Lung (tissue), 11 donors: ENCODE measurements at regions not wholly inside any gene's neighbourhood (a gene's known extent, or its start where the extent isn't known, plus 50 kb on each side); places are given as distances from the start of the nearest gene placed in this dataset.

Source experiments
- ATAC-seq: fragments of 200-7000 bp; cut with Tn5 transposase; one replicate; pipeline ENCODE4 v1.9.1; 2020; ENCODE audit warnings: moderate number of reproducible peaks; ENCODE audit not compliant: insufficient read depth, low FRiP score
- DNase-seq, 3 donors: peaks; one replicate each; pipeline ENCODE4 v3.0.0-alpha.2; 2013 to 2017
- H3K27ac ChIP-seq, 2 donors: one replicate each; pipeline ENCODE4 v1.5.1; 2013; ENCODE audit warnings: mild to moderate bottlenecking in 2 of 2, moderate library complexity in 2 of 2, control low read depth in 1 of 2, inconsistent platforms in 1 of 2, low read depth in 1 of 2, low read length in 1 of 2
- H3K27me3 ChIP-seq, 3 donors: one replicate each; pipeline ENCODE4 v1.5.1; 2013; ENCODE audit warnings: low read length in 2 of 3; ENCODE audit not compliant: control insufficient read depth in 3 of 3, insufficient read depth in 3 of 3
- H3K36me3 ChIP-seq, 4 donors: one replicate each; pipeline ENCODE4 v1.5.1; 2013; ENCODE audit warnings: low read length in 4 of 4, mild to moderate bottlenecking in 1 of 4, moderate library complexity in 1 of 4; ENCODE audit not compliant: control insufficient read depth in 4 of 4, insufficient read depth in 4 of 4
- H3K4me1 ChIP-seq, 5 donors: one replicate each; pipeline ENCODE4 v1.5.1; 2013; ENCODE audit warnings: low read length in 5 of 5, mild to moderate bottlenecking in 2 of 5, moderate library complexity in 1 of 5; ENCODE audit not compliant: control insufficient read depth in 5 of 5, insufficient read depth in 5 of 5
- H3K4me3 ChIP-seq: one replicate; pipeline ENCODE4 v1.5.1; 2013; ENCODE audit warnings: mild to moderate bottlenecking, control low read depth, moderate library complexity
- H3K9ac ChIP-seq, 2 donors: one replicate each; pipeline ENCODE4 v1.5.1; 2013; ENCODE audit warnings: low read length in 2 of 2, control low read depth in 1 of 2; ENCODE audit not compliant: insufficient read depth in 1 of 2
- H3K9me3 ChIP-seq, 4 donors: one replicate each; pipeline ENCODE4 v1.5.1; 2013; ENCODE audit warnings: low read length in 3 of 4, mild to moderate bottlenecking in 1 of 4, moderate library complexity in 1 of 4; ENCODE audit not compliant: control insufficient read depth in 4 of 4, insufficient read depth in 3 of 4
- CTCF ChIP-seq: IDR thresholded peaks from 2 replicates; pipeline ENCODE4 v1.5.1; 2012; ENCODE audit warnings: mild to moderate bottlenecking; ENCODE audit errors: control extremely low read depth, extremely low read depth
- WGBS, 2 donors: extraction: QIAGEN DNeasy Blood & Tissue Kit; methylation state at CpG; one replicate each; pipeline ENCODE4 v1.1.7; 2013; 5-methylcytosine and 5-hydroxymethylcytosine counted together
- donor health status: control.
- donor health status: control.
- donor health status: Bipolar disorder and iron deficiency.
- donor health status: healthy.
- donor health status: DM: yes; HTN: yes; CAD: no.

GRCh38 chr9:115234094-115234493, 116.1 kb upstream of the TNC start:
- no peak overlapping the region for H3K9ac ChIP-seq
- H3K36me3 ChIP-seq = no peaks in the 10 kb centered on the region
- H3K27ac ChIP-seq = no peak overlapping the region
- H3K27me3 ChIP-seq = no peaks in the 10 kb centered on the region
- ATAC-seq (peak; percentile 66), DNase-seq (no peak)
- WGBS, 2 donors = 70 to 91% methylated on average over 2 of the region's 2 CpGs
- no peaks in the 10 kb centered on the region for H3K4me1 ChIP-seq
- H3K4me3 ChIP-seq = no peak overlapping the region
- TF ChIP-seq CTCF = no peak
- peaks cover 0 to 2% (median 0%) of the 10 kb centered on the region in 4 donors for H3K9me3 ChIP-seq

DNA sequence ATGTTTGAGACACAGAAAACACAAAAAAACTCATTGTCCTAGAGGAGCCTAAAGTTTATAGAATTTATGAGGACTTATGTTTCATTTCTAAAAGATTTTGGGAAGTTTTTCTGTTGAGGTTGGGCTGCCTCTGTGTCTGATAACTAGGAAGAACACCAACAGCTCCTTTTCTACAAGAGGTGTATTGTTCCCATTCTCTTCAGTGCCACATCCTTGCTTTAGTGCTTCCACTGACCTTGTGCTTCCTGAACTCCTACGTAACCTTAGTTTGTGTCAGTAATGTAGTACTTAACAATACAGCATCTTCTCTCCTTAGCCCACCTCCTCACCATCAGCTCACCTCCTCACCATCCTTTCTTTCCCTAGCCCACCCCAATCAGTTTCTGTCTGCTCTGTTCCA, 117.3 kb upstream of the TNC start:
- no peak overlapping the region for H3K27ac ChIP-seq
- peaks cover 0 to 2% (median 0%) of the 10 kb centered on the region in 4 donors for H3K9me3 ChIP-seq
- no peak overlapping the region for H3K9ac ChIP-seq
- no peak for DNase-seq
- no peaks in the 10 kb centered on the region for H3K36me3 ChIP-seq
- H3K4me3 ChIP-seq = no peak overlapping the region
- H3K27me3 ChIP-seq = no peaks in the 10 kb centered on the region
- no peak for TF ChIP-seq CTCF
- H3K4me1 ChIP-seq = no peaks in the 10 kb centered on the region
- ATAC-seq = no peak
- WGBS, 2 donors = 42 to 94% methylated on average over 1 of the region's 1 CpG

DNA sequence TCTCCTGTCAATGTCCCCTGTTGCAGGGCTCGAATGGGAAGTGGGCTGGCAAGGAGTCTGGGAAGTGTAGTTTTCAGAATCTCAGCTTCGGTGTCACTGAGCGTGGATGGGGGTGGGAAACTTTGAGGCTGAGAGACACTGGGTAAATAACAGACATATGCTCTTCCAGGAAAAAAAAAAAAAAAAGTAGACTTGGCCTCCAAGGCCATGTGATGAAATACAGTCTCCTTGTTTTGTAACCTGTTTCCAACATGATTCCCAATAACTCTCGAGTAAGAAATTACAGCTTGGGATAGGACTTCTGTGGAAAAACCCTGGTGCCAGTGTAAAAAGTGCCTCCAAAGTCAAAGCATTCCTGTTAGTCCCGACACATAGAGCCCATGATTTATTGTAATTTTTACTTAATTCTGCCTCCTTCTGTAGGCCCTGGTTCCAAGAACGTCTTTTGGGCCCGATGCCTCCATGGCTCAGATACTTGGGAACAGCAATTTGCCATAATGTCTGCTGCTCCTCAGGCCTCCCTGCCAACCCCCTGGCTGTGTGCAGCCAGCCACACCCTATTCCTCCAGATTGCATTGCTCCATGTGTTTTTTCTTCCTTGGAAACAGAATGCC, 119.5 kb upstream of the TNC start:
- ATAC-seq = no peak
- no peak overlapping the region for H3K4me3 ChIP-seq
- peaks cover 0 to 2% (median 0%) of the 10 kb centered on the region in 4 donors for H3K9me3 ChIP-seq
- H3K36me3 ChIP-seq = no peaks in the 10 kb centered on the region
- no peaks in the 10 kb centered on the region for H3K27me3 ChIP-seq
- no peak for TF ChIP-seq CTCF
- peak overlapping the region in 1 of 2 donors; percentile 46 for H3K27ac ChIP-seq
- no peaks in the 10 kb centered on the region for H3K4me1 ChIP-seq
- peak in 1 of 3 donors; percentile 51 for DNase-seq
- no peak overlapping the region for H3K9ac ChIP-seq
- WGBS, 2 donors = 83 to 90% methylated on average over 7 of the region's 7 CpGs

- 82 to 85% methylated on average over 1 of the region's 1 CpG for WGBS, 2 donors
- no peak for ATAC-seq
- no peak for DNase-seq
- Histone ChIP-seq H3K4me1 (peaks cover 0 to under 1% (median 0%) of the 10 kb centered on the region in 5 donors), H3K36me3 (no peaks in the 10 kb centered on the region), H3K9ac (no peak overlapping the region), H3K9me3 (peaks cover 0 to 2% (median 0%) of the 10 kb centered on the region in 4 donors), H3K27me3 (no peaks in the 10 kb centered on the region), H3K4me3 (no peak overlapping the region), H3K27ac (no peak overlapping the region)
- no peak for TF ChIP-seq CTCF
Observed at GRCh38 chr9:115240676-115241075, 122.7 kb upstream of the TNC start.
